ENCODE measurements at regions not wholly inside any gene's neighbourhood (a gene's known extent, or its start where the extent isn't known, plus 50 kb on each side); places are given as distances from the start of the nearest gene placed in this dataset.

DNA sequence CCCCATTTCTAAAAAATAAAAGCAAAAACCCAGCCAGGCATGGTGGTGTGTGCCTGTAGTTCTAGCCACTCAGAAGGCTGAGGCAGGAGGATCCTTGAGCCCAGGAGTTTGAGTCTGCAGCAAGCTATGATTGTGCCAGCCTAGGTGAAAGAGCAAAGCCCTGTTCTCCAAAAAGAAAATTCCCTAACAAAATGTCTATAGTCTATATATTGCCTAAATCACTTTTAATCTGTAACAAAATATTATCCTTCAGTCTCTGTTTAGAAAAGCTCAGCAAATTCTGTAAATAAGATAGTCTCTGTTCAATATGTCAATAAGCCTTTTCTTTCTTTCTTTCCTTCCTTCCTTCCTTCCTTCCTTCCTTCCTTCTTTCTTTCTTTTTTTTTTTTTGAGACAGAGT, 75.8 kb upstream of the ZFP64 start:
- Histone ChIP-seq H3K4me1 (ENCODE audit: insufficient read depth, low read length) (no peaks in the 10 kb centered on the region), H3K4me2 (ENCODE audit: low read depth, low read length) (no peak overlapping the region), H3K4me3 (replicated peaks in 1 of 3; ENCODE audit: insufficient read depth in 1 of 3, low read depth in 2 of 3, low read length in 3 of 3) (no peak overlapping the region), H3K27ac (ENCODE audit: extremely low read length, insufficient read depth, low read length) (no peak overlapping the region), H3K36me3 (replicated peaks in 1 of 2; ENCODE audit: control insufficient read depth in 1 of 2, insufficient read depth in 2 of 2, low read length in 2 of 2) (no peaks in the 10 kb centered on the region), H4K20me1 (ENCODE audit: insufficient read depth, low read length) (no peaks in the 10 kb centered on the region), H3K9me3 (ENCODE audit: low read length) (no peaks in the 10 kb centered on the region), H3K27me3 (ENCODE audit: control insufficient read depth in 1 of 2, insufficient read depth in 2 of 2, low read length in 2 of 2) (no peaks in the 10 kb centered on the region; a peak in 1 of 5 replicates), H2AFZ (ENCODE audit: low read length) (no peak overlapping the region), H3K9ac (ENCODE audit: insufficient read depth, low read depth, low read length) (no peak overlapping the region), H3K79me2 (ENCODE audit: insufficient read depth, low read length) (no peaks in the 10 kb centered on the region)
- BruUV-seq (replicated peaks) = no TSS peak
- POLR2A ChIA-PET = no interaction called here
- no peak for ATAC-seq
- CTCF ChIA-PET (ENCODE audit: low intra/inter-chr PET ratio, low total read pairs) = no interaction called here
- in situ Hi-C loops (cut with HindIII; ENCODE audit: extremely low pct_ligation_motif_present, low pct_unique_long_range_greater_than_20kb) (no loop called here), intact Hi-C loops (cut with micrococcal nuclease; ENCODE audit: unreplicated experiment) (no loop called here)
- TF ChIP-seq, protein P1, sequence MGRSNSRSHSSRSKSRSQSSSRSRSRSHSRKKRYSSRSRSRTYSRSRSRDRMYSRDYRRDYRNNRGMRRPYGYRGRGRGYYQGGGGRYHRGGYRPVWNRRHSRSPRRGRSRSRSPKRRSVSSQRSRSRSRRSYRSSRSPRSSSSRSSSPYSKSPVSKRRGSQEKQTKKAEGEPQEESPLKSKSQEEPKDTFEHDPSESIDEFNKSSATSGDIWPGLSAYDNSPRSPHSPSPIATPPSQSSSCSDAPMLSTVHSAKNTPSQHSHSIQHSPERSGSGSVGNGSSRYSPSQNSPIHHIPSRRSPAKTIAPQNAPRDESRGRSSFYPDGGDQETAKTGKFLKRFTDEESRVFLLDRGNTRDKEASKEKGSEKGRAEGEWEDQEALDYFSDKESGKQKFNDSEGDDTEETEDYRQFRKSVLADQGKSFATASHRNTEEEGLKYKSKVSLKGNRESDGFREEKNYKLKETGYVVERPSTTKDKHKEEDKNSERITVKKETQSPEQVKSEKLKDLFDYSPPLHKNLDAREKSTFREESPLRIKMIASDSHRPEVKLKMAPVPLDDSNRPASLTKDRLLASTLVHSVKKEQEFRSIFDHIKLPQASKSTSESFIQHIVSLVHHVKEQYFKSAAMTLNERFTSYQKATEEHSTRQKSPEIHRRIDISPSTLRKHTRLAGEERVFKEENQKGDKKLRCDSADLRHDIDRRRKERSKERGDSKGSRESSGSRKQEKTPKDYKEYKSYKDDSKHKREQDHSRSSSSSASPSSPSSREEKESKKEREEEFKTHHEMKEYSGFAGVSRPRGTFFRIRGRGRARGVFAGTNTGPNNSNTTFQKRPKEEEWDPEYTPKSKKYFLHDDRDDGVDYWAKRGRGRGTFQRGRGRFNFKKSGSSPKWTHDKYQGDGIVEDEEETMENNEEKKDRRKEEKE (IDR thresholded peaks at IDR 0.05) = no peak
- TF ChIP-seq, protein P2, sequence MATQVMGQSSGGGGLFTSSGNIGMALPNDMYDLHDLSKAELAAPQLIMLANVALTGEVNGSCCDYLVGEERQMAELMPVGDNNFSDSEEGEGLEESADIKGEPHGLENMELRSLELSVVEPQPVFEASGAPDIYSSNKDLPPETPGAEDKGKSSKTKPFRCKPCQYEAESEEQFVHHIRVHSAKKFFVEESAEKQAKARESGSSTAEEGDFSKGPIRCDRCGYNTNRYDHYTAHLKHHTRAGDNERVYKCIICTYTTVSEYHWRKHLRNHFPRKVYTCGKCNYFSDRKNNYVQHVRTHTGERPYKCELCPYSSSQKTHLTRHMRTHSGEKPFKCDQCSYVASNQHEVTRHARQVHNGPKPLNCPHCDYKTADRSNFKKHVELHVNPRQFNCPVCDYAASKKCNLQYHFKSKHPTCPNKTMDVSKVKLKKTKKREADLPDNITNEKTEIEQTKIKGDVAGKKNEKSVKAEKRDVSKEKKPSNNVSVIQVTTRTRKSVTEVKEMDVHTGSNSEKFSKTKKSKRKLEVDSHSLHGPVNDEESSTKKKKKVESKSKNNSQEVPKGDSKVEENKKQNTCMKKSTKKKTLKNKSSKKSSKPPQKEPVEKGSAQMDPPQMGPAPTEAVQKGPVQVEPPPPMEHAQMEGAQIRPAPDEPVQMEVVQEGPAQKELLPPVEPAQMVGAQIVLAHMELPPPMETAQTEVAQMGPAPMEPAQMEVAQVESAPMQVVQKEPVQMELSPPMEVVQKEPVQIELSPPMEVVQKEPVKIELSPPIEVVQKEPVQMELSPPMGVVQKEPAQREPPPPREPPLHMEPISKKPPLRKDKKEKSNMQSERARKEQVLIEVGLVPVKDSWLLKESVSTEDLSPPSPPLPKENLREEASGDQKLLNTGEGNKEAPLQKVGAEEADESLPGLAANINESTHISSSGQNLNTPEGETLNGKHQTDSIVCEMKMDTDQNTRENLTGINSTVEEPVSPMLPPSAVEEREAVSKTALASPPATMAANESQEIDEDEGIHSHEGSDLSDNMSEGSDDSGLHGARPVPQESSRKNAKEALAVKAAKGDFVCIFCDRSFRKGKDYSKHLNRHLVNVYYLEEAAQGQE (IDR thresholded peaks at IDR 0.05; ENCODE audit: borderline replicate concordance in 1 of 2, low read depth in 1 of 2, low read length in 2 of 2) = no peak
- TF ChIP-seq ZNF205 (CRISPR knock-in tag; IDR thresholded peaks at IDR 0.05) = no peak
- TF ChIP-seq JUNB (CRISPR knock-in tag; IDR thresholded peaks at IDR 0.05; ENCODE audit: borderline replicate concordance) = no peak
- TF ChIP-seq ZNF501 (CRISPR knock-in tag; IDR thresholded peaks at IDR 0.05) = no peak
- TF ChIP-seq, protein P3, sequence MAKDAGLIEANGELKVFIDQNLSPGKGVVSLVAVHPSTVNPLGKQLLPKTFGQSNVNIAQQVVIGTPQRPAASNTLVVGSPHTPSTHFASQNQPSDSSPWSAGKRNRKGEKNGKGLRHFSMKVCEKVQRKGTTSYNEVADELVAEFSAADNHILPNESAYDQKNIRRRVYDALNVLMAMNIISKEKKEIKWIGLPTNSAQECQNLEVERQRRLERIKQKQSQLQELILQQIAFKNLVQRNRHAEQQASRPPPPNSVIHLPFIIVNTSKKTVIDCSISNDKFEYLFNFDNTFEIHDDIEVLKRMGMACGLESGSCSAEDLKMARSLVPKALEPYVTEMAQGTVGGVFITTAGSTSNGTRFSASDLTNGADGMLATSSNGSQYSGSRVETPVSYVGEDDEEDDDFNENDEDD (CRISPR knock-in tag; IDR thresholded peaks at IDR 0.05; ENCODE audit: borderline replicate concordance) = no peak
- no peak for TF ChIP-seq BORCS8-MEF2B (CRISPR knock-in tag; IDR thresholded peaks at IDR 0.05)
- TF ChIP-seq NFRKB (IDR thresholded peaks at IDR 0.05) = no peak
- no peak for TF ChIP-seq PCBP1 (IDR thresholded peaks at IDR 0.05; ENCODE audit: borderline replicate concordance, low read depth, low read length)
- TF ChIP-seq ZNF232 (CRISPR knock-in tag; IDR thresholded peaks at IDR 0.05; ENCODE audit: borderline replicate concordance) = no peak
- no peak for TF ChIP-seq SMARCE1 (IDR thresholded peaks at IDR 0.05; ENCODE audit: borderline replicate concordance)
- no peak for TF ChIP-seq ZNF251 (CRISPR knock-in tag; IDR thresholded peaks at IDR 0.05)
- DNase-seq (ENCODE audit: low spot score) = no peak
- FAIRE-seq = no peak
